Neural progenitor cell (in vitro differentiated cells): ENCODE measurements at regions not wholly inside any gene's neighbourhood (a gene's known extent, or its start where the extent isn't known, plus 50 kb on each side); places are given as distances from the start of the nearest gene placed in this dataset.

Source experiments
- EZH2 ChIP-seq: fragments of 200-600 bp; sonication (generic); IDR thresholded peaks from 2 replicates; pipeline ENCODE4 v1.6.1; 2017; ENCODE audit warnings: antibody characterized with exemption, mild to moderate bottlenecking, moderate library complexity
- EZH2phosphoT487 ChIP-seq: fragments of 200-600 bp; sonication (generic); IDR thresholded peaks from 2 replicates; pipeline ENCODE4 v1.6.1; 2017; ENCODE audit warnings: antibody characterized with exemption
- TF ChIP-seq, protein P1 (sequence below): fragments of 200-600 bp; sonication (generic); IDR thresholded peaks from 2 replicates; pipeline ENCODE4 v1.5.1; 2017; ENCODE audit warnings: antibody characterized with exemption, mild to moderate bottlenecking

DNA sequence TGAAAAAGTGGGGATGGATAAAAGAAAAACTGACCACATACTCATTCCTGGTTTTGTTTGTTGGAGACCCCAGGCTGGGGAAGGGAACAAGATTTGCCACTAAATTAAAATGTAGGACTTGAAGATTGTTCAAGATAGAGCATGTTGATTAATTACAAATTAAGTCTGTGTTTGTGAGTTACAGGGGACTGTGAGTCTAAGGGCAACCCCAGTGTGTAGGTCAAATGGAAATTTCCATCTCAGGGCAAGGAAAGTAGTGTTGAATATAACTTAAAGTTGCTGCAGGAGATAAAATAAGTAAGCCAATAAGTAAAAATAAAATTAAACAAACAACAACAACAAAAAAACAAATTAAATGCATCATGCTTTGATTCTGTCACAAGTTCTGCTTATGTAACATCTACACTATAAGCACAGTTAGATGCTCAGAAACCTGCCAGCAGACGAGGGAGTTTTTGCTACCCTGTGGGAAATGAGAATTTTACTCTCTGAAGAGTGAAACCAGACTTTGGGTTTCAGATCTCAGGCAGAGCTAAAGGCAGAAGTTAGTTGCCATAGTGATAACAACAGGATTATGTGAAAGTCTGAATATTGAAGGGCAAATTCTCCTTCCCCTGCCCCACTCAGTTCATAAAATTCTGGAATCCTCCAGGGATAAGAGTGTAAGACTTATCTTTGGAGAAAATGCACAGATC, 352.3 kb downstream of the GRXCR1 start:
- TF ChIP-seq, protein P1, sequence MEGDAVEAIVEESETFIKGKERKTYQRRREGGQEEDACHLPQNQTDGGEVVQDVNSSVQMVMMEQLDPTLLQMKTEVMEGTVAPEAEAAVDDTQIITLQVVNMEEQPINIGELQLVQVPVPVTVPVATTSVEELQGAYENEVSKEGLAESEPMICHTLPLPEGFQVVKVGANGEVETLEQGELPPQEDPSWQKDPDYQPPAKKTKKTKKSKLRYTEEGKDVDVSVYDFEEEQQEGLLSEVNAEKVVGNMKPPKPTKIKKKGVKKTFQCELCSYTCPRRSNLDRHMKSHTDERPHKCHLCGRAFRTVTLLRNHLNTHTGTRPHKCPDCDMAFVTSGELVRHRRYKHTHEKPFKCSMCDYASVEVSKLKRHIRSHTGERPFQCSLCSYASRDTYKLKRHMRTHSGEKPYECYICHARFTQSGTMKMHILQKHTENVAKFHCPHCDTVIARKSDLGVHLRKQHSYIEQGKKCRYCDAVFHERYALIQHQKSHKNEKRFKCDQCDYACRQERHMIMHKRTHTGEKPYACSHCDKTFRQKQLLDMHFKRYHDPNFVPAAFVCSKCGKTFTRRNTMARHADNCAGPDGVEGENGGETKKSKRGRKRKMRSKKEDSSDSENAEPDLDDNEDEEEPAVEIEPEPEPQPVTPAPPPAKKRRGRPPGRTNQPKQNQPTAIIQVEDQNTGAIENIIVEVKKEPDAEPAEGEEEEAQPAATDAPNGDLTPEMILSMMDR = no peak
- no peak for TF ChIP-seq EZH2
- TF ChIP-seq EZH2phosphoT487 = no peak
